Activated naive CD8-positive, alpha-beta T cell treated with anti-CD3 and anti-CD28 coated beads, Interleukin-2, amount 50 U/mL, for 24 hours (primary cell): ENCODE measurements at regions not wholly inside any gene's neighbourhood (a gene's known extent, or its start where the extent isn't known, plus 50 kb on each side); places are given as distances from the start of the nearest gene placed in this dataset.
A peak's percentile ranks its signal among the peaks of the same experiment; 100 is the strongest.

Experiments
- ATAC-seq: fragments of 150-1000 bp; cut with Tn5 transposase; one replicate; pipeline ENCODE4 v1.10.0; 2021
- DNase-seq: peaks from one replicate; pipeline ENCODE4 v3.0.0; 2021
- H3K27ac Mint-ChIP-seq: one replicate; pipeline ENCODE4 v1.8.0; 2021; ENCODE audit warnings: mild to moderate bottlenecking, mixed read lengths
- H3K27me3 Mint-ChIP-seq: one replicate; pipeline ENCODE4 v1.8.0; 2021; ENCODE audit warnings: mixed read lengths
- H3K36me3 Mint-ChIP-seq: one replicate; pipeline ENCODE4 v1.8.0; 2021; ENCODE audit warnings: low read depth, mixed read lengths
- H3K4me1 Mint-ChIP-seq: one replicate; pipeline ENCODE4 v1.8.0; 2021; ENCODE audit warnings: mixed read lengths
- H3K4me3 Mint-ChIP-seq: one replicate; pipeline ENCODE4 v1.8.0; 2021; ENCODE audit warnings: mild to moderate bottlenecking, moderate library complexity, mixed read lengths
- H3K9me3 Mint-ChIP-seq: one replicate; pipeline ENCODE4 v1.8.0; 2021; ENCODE audit warnings: mixed read lengths

DNA sequence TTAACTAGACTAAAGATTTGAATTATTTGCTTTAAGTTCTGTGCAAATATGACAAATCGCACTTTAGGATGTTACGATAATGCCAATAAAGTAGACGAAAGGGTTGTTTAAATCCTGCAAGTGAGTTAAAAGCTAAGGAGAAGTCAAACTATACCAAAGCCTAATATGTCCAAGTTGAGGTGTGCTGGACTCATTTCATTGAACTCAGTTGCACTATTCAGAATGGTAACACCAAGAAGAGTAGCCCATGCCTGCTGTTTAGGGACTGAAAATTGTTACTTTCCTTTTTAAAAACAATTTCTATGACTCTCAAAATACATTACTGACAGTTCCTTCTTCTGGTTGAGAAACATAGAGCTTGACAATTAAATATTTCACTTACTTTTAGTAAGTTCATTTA, 766.3 kb downstream of the DNAJB9 start:
- ATAC-seq (no peak), DNase-seq (no peak)
- Mint-ChIP-seq H3K4me1 (no peaks in the 10 kb centered on the region), H3K27ac (no peak overlapping the region), H3K4me3 (no peak overlapping the region), H3K36me3 (no peaks in the 10 kb centered on the region), H3K9me3 (peaks cover under 1% of the 10 kb centered on the region), H3K27me3 (no peaks in the 10 kb centered on the region)

DNA sequence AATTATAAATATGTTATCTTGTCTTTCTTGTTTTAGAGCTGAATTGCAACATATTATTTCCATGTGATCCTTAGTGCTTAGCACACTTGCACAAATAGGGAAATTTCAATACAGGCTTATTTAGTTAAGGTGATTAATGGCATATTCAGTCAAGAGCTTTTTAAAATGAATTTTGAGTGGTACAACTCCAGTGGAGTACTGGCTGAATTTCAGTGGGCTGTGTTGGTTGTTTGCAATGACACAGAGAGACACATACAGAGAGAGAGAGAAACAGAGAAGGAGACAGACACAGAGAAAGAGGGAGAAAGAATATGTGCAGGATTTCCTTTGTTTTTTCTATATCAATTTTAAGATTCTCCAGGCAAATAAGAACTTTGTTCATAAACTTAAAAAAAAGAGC, 766.9 kb downstream of the DNAJB9 start:
- Mint-ChIP-seq H3K27me3 (no peaks in the 10 kb centered on the region), H3K4me1 (no peaks in the 10 kb centered on the region), H3K36me3 (no peaks in the 10 kb centered on the region), H3K27ac (no peak overlapping the region), H3K4me3 (no peak overlapping the region), H3K9me3 (no peaks in the 10 kb centered on the region)
- no peak for DNase-seq
- no peak for ATAC-seq

- DNase-seq = no peak
- H3K9me3 Mint-ChIP-seq = no peaks in the 10 kb centered on the region
Measured at GRCh38 chr7:109343678-109344077, 774.0 kb downstream of the DNAJB9 start.

GRCh38 chr7:109351493-109351892, 781.8 kb downstream of the DNAJB9 start:
- H3K4me3 Mint-ChIP-seq = no peak overlapping the region

More at GRCh38 chr7:109343678-109344077, 774.0 kb downstream of the DNAJB9 start:
- Mint-ChIP-seq H3K4me3 (no peak overlapping the region), H3K4me1 (no peaks in the 10 kb centered on the region), H3K27me3 (no peaks in the 10 kb centered on the region), H3K27ac (no peak overlapping the region), H3K36me3 (no peaks in the 10 kb centered on the region)
- no peak for ATAC-seq

GRCh38 chr7:109354000-109354399, 784.3 kb downstream of the DNAJB9 start:
- ATAC-seq (no peak), DNase-seq (no peak)
- Mint-ChIP-seq H3K9me3 (no peaks in the 10 kb centered on the region), H3K36me3 (no peaks in the 10 kb centered on the region), H3K27me3 (no peaks in the 10 kb centered on the region), H3K27ac (no peak overlapping the region), H3K4me1 (no peaks in the 10 kb centered on the region), H3K4me3 (no peak overlapping the region)

More at GRCh38 chr7:109351493-109351892, 781.8 kb downstream of the DNAJB9 start:
- DNase-seq = no peak
- no peaks in the 10 kb centered on the region for H3K9me3 Mint-ChIP-seq
- H3K4me1 Mint-ChIP-seq = no peaks in the 10 kb centered on the region
- H3K27me3 Mint-ChIP-seq = no peaks in the 10 kb centered on the region
- no peak for ATAC-seq
- H3K27ac Mint-ChIP-seq = no peak overlapping the region
- H3K36me3 Mint-ChIP-seq = no peaks in the 10 kb centered on the region

DNA sequence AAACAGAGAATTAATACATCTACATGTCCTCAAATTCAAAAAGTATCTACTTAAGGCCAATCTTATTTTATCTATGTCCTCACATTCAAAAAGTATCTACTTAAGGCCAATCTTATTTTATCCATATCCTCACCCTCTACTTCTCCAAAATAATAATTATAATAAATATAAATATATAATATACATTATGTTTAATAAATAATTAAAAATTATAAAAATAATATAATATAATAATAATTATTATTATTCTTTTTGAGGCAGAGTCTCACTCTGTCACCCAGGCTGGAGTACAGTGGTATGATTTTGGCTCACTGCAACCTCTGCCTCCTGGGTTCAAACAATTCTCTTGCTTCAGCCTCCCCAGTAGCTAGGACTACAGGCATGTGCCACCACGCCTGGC, 784.9 kb downstream of the DNAJB9 start:
- Mint-ChIP-seq H3K9me3 (no peaks in the 10 kb centered on the region), H3K4me1 (no peaks in the 10 kb centered on the region), H3K36me3 (no peaks in the 10 kb centered on the region), H3K4me3 (no peak overlapping the region), H3K27me3 (no peaks in the 10 kb centered on the region), H3K27ac (no peak overlapping the region)
- ATAC-seq = no peak
- no peak for DNase-seq

DNA sequence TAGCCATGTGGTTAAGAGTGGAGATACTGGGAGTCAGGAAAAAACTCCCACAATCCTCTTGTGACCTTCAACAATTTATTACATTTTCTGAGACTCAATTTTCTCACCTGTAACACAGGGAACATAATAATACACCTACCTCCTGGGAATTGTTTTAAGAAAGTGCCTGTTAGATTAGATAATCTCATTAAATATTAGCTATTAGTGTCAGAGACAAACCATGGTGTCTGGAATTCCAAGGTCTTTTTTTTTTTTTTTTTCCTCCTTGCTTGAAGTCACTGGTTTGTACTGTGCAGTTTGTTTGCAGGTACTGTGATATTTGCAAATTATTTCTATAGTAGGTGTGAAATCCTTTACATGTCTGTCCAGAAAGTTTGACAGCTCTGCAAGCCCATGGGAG, 806.1 kb downstream of the DNAJB9 start:
- DNase-seq (no peak), ATAC-seq (no peak)
- Mint-ChIP-seq H3K27me3 (no peaks in the 10 kb centered on the region), H3K4me1 (no peaks in the 10 kb centered on the region), H3K9me3 (peaks cover 11% of the 10 kb centered on the region), H3K4me3 (no peak overlapping the region), H3K36me3 (no peaks in the 10 kb centered on the region), H3K27ac (no peak overlapping the region)

GRCh38 chr7:109376576-109376975, 806.9 kb downstream of the DNAJB9 start:
- DNase-seq (no peak), ATAC-seq (no peak)
- no peak overlapping the region for H3K4me3 Mint-ChIP-seq
- no peaks in the 10 kb centered on the region for H3K4me1 Mint-ChIP-seq
- H3K36me3 Mint-ChIP-seq = no peaks in the 10 kb centered on the region
- H3K27me3 Mint-ChIP-seq = no peaks in the 10 kb centered on the region
- H3K27ac Mint-ChIP-seq = no peak overlapping the region
- H3K9me3 Mint-ChIP-seq = peaks cover 11% of the 10 kb centered on the region

DNA sequence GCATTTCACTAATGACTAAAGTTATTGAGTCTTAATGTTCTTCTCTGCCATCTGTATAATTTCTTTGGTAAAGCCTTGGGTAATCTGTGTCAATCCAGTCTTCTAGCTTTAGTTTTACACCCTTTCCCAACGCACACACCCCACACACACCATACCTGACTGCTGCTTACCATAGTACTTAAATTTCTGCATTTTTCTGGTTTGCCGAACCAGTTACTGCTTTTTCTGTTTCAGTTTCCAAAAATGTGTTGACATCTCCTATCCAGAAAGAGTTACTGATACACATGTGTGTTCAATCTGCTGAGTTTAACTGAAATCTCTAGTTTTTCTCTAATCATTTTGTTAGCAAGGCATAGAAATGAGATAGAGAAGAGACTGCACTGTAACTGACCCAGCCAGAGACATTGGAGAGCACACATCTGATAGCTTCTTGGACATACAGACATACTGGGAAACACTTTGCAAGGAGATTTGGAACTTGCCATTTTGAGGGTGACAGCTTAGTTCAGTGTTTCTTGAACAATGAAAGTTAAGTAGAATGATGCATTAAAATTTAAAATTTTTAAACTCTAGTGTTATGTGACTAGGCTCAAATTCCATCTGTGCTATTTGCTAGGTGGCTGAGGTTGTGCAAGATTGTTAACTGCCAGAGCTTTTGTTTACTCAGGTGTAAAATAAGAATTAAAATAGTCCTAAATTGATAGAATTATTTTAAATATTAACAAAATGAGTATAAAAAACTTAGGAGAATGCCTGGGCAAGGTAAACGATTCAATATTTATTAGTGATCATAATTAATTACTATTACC, 807.6 kb downstream of the DNAJB9 start:
- no peaks in the 10 kb centered on the region for H3K36me3 Mint-ChIP-seq
- peaks cover 11% of the 10 kb centered on the region for H3K9me3 Mint-ChIP-seq

DNA sequence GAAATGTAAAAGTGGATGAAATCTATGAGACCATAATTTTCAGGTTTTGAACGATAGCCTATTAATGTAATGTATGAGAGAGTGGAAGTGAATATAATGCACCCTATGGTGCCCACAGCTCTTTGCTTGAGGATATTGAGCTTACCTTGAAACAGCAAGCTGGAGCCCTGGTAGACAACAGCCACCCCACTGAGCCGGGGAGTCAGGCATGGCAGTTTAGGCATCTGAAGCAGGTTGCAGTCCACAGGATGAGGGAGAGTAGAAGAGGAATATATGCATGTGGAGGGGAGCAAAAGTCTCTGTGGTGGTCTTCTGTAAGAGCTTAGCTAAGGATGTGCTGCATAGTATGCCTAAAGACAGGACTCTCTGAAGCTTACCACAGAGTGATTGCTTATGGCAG, 817.3 kb downstream of the DNAJB9 start:
- no peak overlapping the region for H3K4me3 Mint-ChIP-seq
- H3K9me3 Mint-ChIP-seq = peaks cover 3% of the 10 kb centered on the region
- H3K4me1 Mint-ChIP-seq = no peaks in the 10 kb centered on the region
- DNase-seq (no peak), ATAC-seq (no peak)
- H3K27me3 Mint-ChIP-seq = no peaks in the 10 kb centered on the region
- H3K36me3 Mint-ChIP-seq = no peaks in the 10 kb centered on the region
- no peak overlapping the region for H3K27ac Mint-ChIP-seq

More for the DNA sequence above, 807.6 kb downstream of the DNAJB9 start:
- Mint-ChIP-seq H3K27ac (no peak overlapping the region), H3K4me1 (no peaks in the 10 kb centered on the region), H3K4me3 (no peak overlapping the region), H3K27me3 (no peaks in the 10 kb centered on the region)
- DNase-seq = no peak
- ATAC-seq = no peak

DNA sequence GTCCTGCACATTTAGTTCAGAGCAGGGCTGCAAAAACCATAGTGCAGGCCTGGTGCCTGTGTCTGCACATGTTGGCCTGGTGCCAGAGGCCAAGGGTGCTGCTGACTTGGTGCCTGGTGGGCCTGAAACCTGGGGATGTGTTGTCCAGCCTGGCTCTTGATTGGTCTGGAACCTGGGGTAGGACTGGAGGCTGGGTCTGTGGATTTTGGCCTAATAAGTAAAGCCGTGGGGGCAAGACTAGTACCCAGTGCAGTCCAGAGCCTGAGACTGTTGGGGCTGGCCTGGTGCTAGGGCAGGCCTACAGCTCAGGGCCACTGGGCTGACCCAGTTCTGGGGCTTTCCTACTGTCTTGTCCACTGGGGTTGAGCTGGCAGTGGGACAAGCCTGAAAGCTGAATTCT, 817.9 kb downstream of the DNAJB9 start:
- no peaks in the 10 kb centered on the region for H3K27me3 Mint-ChIP-seq
- DNase-seq (no peak), ATAC-seq (peak; percentile 15)
- no peaks in the 10 kb centered on the region for H3K4me1 Mint-ChIP-seq
- H3K27ac Mint-ChIP-seq = no peak overlapping the region
- peaks cover 3% of the 10 kb centered on the region for H3K9me3 Mint-ChIP-seq
- H3K36me3 Mint-ChIP-seq = no peaks in the 10 kb centered on the region
- H3K4me3 Mint-ChIP-seq = no peak overlapping the region

- Mint-ChIP-seq H3K36me3 (no peaks in the 10 kb centered on the region), H3K4me3 (no peak overlapping the region), H3K4me1 (no peaks in the 10 kb centered on the region), H3K9me3 (peaks cover 3% of the 10 kb centered on the region), H3K27ac (no peak overlapping the region), H3K27me3 (no peaks in the 10 kb centered on the region)
- ATAC-seq = no peak
- no peak for DNase-seq
Measured at GRCh38 chr7:109391240-109391639, 821.6 kb downstream of the DNAJB9 start.

DNA sequence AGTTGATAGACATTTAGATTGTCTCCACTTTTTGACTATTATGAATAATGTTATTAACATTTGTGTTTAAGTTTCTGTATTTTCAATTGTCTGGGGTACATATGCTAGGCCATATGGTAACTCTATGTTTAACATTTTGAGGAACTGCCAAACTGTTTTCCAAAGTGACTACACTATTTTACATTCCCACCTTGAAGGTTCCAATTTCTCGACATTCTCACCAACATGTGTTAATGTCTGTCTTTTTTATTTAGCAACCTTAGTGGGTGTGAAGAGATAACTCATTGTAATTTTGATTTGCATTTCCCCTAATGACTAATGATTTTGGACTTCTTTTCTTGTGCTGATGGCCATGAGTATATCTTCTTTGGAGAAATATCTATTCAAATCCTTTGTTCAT, 832.4 kb downstream of the DNAJB9 start:
- H3K4me3 Mint-ChIP-seq = no peak overlapping the region
- no peak for DNase-seq
- H3K4me1 Mint-ChIP-seq = no peaks in the 10 kb centered on the region
- peaks cover 3% of the 10 kb centered on the region for H3K9me3 Mint-ChIP-seq
- H3K36me3 Mint-ChIP-seq = no peaks in the 10 kb centered on the region
- ATAC-seq = no peak
- H3K27ac Mint-ChIP-seq = no peak overlapping the region
- no peaks in the 10 kb centered on the region for H3K27me3 Mint-ChIP-seq

GRCh38 chr7:109407756-109408155, 838.1 kb downstream of the DNAJB9 start:
- Mint-ChIP-seq H3K27me3 (no peaks in the 10 kb centered on the region), H3K27ac (no peak overlapping the region), H3K36me3 (no peaks in the 10 kb centered on the region), H3K4me3 (no peak overlapping the region), H3K4me1 (no peaks in the 10 kb centered on the region), H3K9me3 (peaks cover 4% of the 10 kb centered on the region)
- ATAC-seq = no peak
- DNase-seq = no peak

- Mint-ChIP-seq H3K4me1 (no peaks in the 10 kb centered on the region), H3K36me3 (no peaks in the 10 kb centered on the region), H3K4me3 (no peak overlapping the region), H3K27ac (no peak overlapping the region), H3K27me3 (no peaks in the 10 kb centered on the region), H3K9me3 (peaks cover 3% of the 10 kb centered on the region)
- DNase-seq = no peak
- ATAC-seq = no peak
Measured at GRCh38 chr7:109437957-109438356, 868.3 kb downstream of the DNAJB9 start.

- no peaks in the 10 kb centered on the region for H3K4me1 Mint-ChIP-seq
- H3K27me3 Mint-ChIP-seq = no peaks in the 10 kb centered on the region
- ATAC-seq (no peak), DNase-seq (no peak)
- H3K4me3 Mint-ChIP-seq = no peak overlapping the region
- no peaks in the 10 kb centered on the region for H3K36me3 Mint-ChIP-seq
- H3K27ac Mint-ChIP-seq = no peak overlapping the region
- peaks cover 26% of the 10 kb centered on the region for H3K9me3 Mint-ChIP-seq
Measured at GRCh38 chr7:109449760-109450159, 880.1 kb downstream of the DNAJB9 start.
